Activated CD8-positive, alpha-beta memory T cell treated with anti-CD3 and anti-CD28 coated beads, Interleukin-2, amount 10 ng/mL, durations not matched to agents 7 days and 5 days (primary cell): ENCODE measurements at regions not wholly inside any gene's neighbourhood (a gene's known extent, or its start where the extent isn't known, plus 50 kb on each side); places are given as distances from the start of the nearest gene placed in this dataset.

Experiments used
- ATAC-seq: fragments of 150-1000 bp; cut with Tn5 transposase; one replicate; pipeline ENCODE4 v1.10.0; 2021; ENCODE audit warnings: moderate library complexity
- CTCF ChIA-PET: fragments of 350-600 bp; sonication (Branson Sonifier 250); formaldehyde crosslinking; loops from one replicate; lab custom pipeline; 2021; ENCODE audit warnings: antibody characterized with exemption; lab: Charles Lee
- DNase-seq: peaks from one replicate; pipeline ENCODE4 v3.0.0-alpha.2; 2020
- H3K27ac Mint-ChIP-seq: one replicate; pipeline ENCODE4 v1.8.0; 2021; ENCODE audit warnings: mild to moderate bottlenecking, mixed read lengths
- H3K27me3 Mint-ChIP-seq: one replicate; pipeline ENCODE4 v1.8.0; 2021; ENCODE audit warnings: mixed read lengths
- H3K36me3 Mint-ChIP-seq: one replicate; pipeline ENCODE4 v1.8.0; 2021; ENCODE audit warnings: mild to moderate bottlenecking, mixed read lengths
- H3K4me1 Mint-ChIP-seq: one replicate; pipeline ENCODE4 v1.8.0; 2021; ENCODE audit warnings: mixed read lengths
- H3K4me3 Mint-ChIP-seq: one replicate; pipeline ENCODE4 v1.8.0; 2021; ENCODE audit warnings: mild to moderate bottlenecking, moderate library complexity, mixed read lengths
- H3K9me3 Mint-ChIP-seq: one replicate; pipeline ENCODE4 v1.8.0; 2022; ENCODE audit warnings: low read depth, mixed read lengths

DNA sequence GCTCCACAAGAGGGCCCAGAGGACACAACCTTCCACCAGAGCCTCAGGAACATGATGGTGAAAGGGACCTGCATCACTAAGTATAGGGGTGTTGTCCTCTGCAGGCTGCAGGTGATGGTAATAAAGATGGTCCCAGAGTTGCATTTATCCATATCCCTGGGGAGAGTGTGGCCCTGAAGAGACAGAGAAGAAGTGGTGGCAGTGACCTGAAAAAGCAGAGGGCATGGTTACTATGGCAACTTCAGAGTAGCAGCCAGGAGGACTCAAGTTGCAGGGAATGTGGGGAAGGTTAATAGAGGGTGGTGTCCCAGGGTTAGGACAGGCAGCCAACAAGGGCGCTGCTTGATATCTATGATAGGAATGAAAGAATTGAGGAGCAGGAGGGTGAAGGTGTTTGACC, 57.1 kb downstream of the HLA-A start:
- ATAC-seq, result no peak
- Mint-ChIP-seq H3K4me1 (peaks cover 16% of the 10 kb centered on the region), H3K4me3 (no peak overlapping the region), H3K9me3 (no peaks in the 10 kb centered on the region), H3K27me3 (peaks cover 42% of the 10 kb centered on the region), H3K27ac (no peak overlapping the region), H3K36me3 (no peaks in the 10 kb centered on the region)
- no peak for DNase-seq
- CTCF ChIA-PET, result interaction anchor here (1.6 kb wide), 1 partner anchor 151 kb away, joined by 6 read pairs; no protein-coding TSS in a partner anchor

DNA sequence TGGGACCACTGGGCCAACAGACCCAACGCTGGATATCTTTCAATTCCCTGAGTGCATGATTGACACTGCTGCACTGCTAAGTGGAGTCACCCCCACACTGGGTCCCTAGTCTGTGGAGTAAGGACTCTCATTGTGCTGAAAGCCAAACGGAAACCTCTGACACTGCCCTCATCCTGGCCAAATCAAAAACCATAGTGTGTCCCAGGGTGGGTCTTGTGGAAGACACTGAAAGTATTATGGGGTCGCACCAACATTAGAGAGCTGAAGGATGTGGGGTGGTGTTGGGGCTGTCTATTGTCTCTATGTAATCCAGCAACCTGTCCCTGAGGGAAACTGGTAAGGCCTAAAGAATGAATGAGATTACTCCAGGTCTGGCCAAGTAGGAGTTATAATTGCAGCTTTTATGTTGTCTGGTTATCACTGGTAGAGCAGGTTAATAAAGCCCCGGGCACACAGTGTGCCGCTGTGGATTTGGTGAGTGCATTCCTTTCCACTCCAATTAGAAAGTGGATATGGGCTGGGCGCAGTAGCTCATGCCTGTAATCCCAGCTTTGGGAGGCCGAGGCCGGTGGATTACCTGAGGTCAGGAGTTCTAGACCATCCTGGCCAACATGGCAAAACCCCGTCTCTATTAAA, 57.9 kb downstream of the HLA-A start:
- peaks cover 47% of the 10 kb centered on the region for H3K27me3 Mint-ChIP-seq
- H3K4me1 Mint-ChIP-seq, result peaks cover 16% of the 10 kb centered on the region
- H3K4me3 Mint-ChIP-seq, result no peak overlapping the region
- H3K27ac Mint-ChIP-seq, result no peak overlapping the region
- H3K9me3 Mint-ChIP-seq, result no peaks in the 10 kb centered on the region
- CTCF ChIA-PET, result interaction anchor here (0.9 to 1.6 kb wide), 3 partner anchors 22 to 262 kb away, joined by 3 to 6 read pairs (median 3); no protein-coding TSS in a partner anchor
- no peaks in the 10 kb centered on the region for H3K36me3 Mint-ChIP-seq
- DNase-seq (peak; percentile 69), ATAC-seq (peak; percentile 65)

DNA sequence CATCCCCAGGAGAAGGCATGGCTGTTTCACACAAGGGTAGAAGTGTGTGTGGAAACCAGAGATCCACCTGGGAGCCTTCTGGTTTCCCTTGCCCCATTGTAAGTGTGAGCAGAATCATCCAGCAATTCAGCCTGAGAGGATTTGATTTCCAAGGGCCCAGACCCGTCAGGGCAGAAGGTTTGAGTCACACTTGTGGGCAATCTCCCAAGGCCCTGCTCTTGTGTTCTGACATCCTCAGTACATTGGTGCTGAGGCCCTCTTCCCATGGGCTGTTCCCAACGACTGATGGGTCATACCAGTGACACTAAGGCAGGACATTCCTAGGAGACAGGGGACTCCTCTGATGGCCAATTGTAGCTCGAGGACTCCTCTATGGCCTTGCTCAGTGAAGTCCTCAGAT, 58.2 kb upstream of the POLR1H start:
- Mint-ChIP-seq H3K4me3 (no peak overlapping the region), H3K27ac (no peak overlapping the region), H3K9me3 (no peaks in the 10 kb centered on the region), H3K36me3 (no peaks in the 10 kb centered on the region), H3K4me1 (peaks cover 33% of the 10 kb centered on the region), H3K27me3 (peaks cover 59% of the 10 kb centered on the region)
- CTCF ChIA-PET, result no interaction called here
- no peak for ATAC-seq
- DNase-seq, result no peak

- Mint-ChIP-seq H3K9me3 (no peaks in the 10 kb centered on the region), H3K27me3 (peaks cover 57% of the 10 kb centered on the region), H3K27ac (no peak overlapping the region), H3K4me1 (peaks cover 21% of the 10 kb centered on the region), H3K36me3 (no peaks in the 10 kb centered on the region), H3K4me3 (no peak overlapping the region)
- no peak for ATAC-seq
- CTCF ChIA-PET, result interaction anchor here (0.7 to 1.0 kb wide), 2 partner anchors 16 to 297 kb away, joined by 3 to 5 read pairs; no protein-coding TSS in a partner anchor
- no peak for DNase-seq
These were observed 55.6 kb upstream of the POLR1H start for GRCh38 chr6:30005482-30005881.

DNA sequence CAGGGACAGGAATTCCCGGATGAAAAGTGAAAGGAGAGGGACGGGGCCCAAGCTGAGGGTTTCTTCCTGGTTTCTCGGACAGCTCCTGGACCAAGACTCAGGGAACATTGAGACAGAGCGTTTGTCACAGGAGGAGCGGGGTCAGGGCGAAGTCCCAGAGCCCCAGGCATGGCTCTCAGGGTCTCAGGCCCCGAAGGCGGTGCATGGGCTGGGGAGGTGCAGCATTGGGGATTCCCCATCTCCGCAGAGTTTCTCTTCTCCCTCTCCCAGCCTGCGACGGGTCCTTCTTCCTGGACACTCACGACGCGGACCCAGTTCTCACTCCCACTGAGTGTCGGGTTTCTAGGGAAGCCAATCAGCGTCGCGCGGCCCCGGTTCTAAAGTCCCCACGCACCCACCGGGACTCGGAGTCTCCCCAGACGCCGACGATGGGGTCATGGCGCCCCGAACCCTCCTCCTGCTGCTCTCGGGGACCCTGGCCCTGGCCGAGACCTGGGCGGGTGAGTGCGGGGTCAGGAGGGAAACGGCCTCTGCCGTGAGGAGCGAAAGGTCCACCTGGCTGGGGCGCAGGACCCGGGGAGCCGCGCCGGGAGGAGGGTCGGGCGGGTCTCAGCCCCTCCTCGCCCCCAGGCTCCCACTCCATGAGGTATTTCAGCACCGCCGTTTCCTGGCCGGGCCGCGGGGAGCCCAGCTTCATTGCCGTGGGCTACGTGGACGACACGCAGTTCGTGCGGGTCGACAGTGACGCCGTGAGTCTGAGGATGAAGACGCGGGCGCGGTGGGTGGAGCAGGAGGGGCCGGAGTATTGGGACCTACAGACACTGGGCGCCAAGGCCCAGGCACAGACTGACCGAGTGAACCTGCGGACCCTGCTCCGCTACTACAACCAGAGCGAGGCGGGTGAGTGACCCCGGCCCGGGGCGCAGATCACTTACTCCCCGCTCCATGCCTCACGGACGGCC, 54.6 kb upstream of the POLR1H start:
- Mint-ChIP-seq H3K4me1 (peaks cover 17% of the 10 kb centered on the region), H3K9me3 (no peaks in the 10 kb centered on the region), H3K4me3 (no peak overlapping the region), H3K36me3 (no peaks in the 10 kb centered on the region), H3K27ac (no peak overlapping the region), H3K27me3 (peaks cover 57% of the 10 kb centered on the region)
- CTCF ChIA-PET, result interaction anchor here (0.7 to 1.0 kb wide), 2 partner anchors 17 to 298 kb away, joined by 3 to 5 read pairs; no protein-coding TSS in a partner anchor
- peak; percentile 37 for DNase-seq
- ATAC-seq, result peak; percentile 38

- peak; percentile 30 for ATAC-seq
- Mint-ChIP-seq H3K36me3 (no peaks in the 10 kb centered on the region), H3K27ac (no peak overlapping the region), H3K4me1 (peaks cover 17% of the 10 kb centered on the region), H3K4me3 (no peak overlapping the region), H3K9me3 (no peaks in the 10 kb centered on the region), H3K27me3 (peaks cover 53% of the 10 kb centered on the region)
- no peak for DNase-seq
- CTCF ChIA-PET, result no interaction called here
These were observed 53.8 kb upstream of the POLR1H start for GRCh38 chr6:30007132-30007764.

DNA sequence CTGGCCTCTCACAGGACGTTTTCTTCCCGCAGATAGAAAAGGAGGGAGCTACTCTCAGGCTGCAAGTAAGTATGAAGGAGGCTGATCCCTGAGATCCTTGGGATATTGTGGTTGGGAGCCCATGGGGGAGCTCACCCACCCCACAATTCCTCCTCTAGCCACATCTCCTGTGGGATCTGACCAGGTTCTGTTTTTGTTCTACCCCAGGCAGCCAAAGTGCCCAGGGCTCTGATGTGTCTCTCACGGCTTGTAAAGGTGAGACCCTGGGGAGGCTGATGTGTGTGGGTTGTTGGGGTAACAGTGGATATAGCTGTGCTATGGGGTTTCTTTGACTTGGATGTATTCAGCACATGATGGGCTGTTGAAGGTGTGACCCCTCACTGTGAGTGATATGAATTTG, 52.0 kb upstream of the POLR1H start:
- no peaks in the 10 kb centered on the region for H3K9me3 Mint-ChIP-seq
- peaks cover 43% of the 10 kb centered on the region for H3K27me3 Mint-ChIP-seq
- peaks cover 17% of the 10 kb centered on the region for H3K4me1 Mint-ChIP-seq
- H3K4me3 Mint-ChIP-seq, result no peak overlapping the region
- DNase-seq, result no peak
- CTCF ChIA-PET, result interaction anchor here (1.3 to 1.4 kb wide), 2 partner anchors 23 to 161 kb away, joined by 3 to 6 read pairs; no protein-coding TSS in a partner anchor
- no peaks in the 10 kb centered on the region for H3K36me3 Mint-ChIP-seq
- H3K27ac Mint-ChIP-seq, result no peak overlapping the region
- no peak for ATAC-seq
